Upper lobe of left lung (tissue), 6 donors: ENCODE measurements at regions not wholly inside any gene's neighbourhood (a gene's known extent, or its start where the extent isn't known, plus 50 kb on each side); places are given as distances from the start of the nearest gene placed in this dataset.

ENCODE experiments used
- ATAC-seq, 2 donors: fragments of 200-7000 bp; cut with Tn5 transposase; one replicate each; pipeline ENCODE4 v1.9.1; 2022; ENCODE audit warnings: mild to moderate bottlenecking in 2 of 2, moderate library complexity in 2 of 2; ENCODE audit not compliant: low FRiP score in 2 of 2
- DNase-seq, 2 donors: peaks; one replicate each; pipeline ENCODE4 v3.0.0-alpha.2; 2019 to 2020
- H3K27ac ChIP-seq, 4 donors: fragments of 200-600 bp; sonication (generic); one replicate each; pipeline ENCODE4 v1.5.1; 2016 to 2019
- H3K27me3 ChIP-seq, 4 donors: fragments of 200-600 bp; sonication (generic); one replicate each; pipeline ENCODE4 v1.5.1; 2017 to 2019
- H3K36me3 ChIP-seq, 4 donors: fragments of 200-600 bp; sonication (generic); one replicate each; pipeline ENCODE4 v1.5.1; 2016 to 2019
- H3K4me1 ChIP-seq, 4 donors: fragments of 200-600 bp; sonication (generic); one replicate each; pipeline ENCODE4 v1.5.1; 2018 to 2019
- H3K4me3 ChIP-seq, 4 donors: fragments of 200-600 bp; sonication (generic); one replicate each; pipeline ENCODE4 v1.5.1; 2017 to 2019; ENCODE audit warnings: mild to moderate bottlenecking in 2 of 4, moderate library complexity in 1 of 4
- H3K9me3 ChIP-seq, 4 donors: fragments of 200-600 bp; sonication (generic); one replicate each; pipeline ENCODE4 v1.5.1; 2018 to 2019
- CTCF ChIP-seq, 6 experiments: fragments of 450-650 bp in 4 of 6; fragments of 200-600 bp in 2 of 6; sonication (generic) in 2 of 6; IDR thresholded peaks; one replicate each; pipeline ENCODE4 v1.5.1; 2016 to 2019; ENCODE audit warnings: antibody characterized with exemption in 6 of 6
- EP300 ChIP-seq, 4 donors: sonication (generic); formaldehyde crosslinking; IDR thresholded peaks; one replicate each; pipeline ENCODE4 v1.5.1; 2017; ENCODE audit warnings: antibody characterized with exemption in 4 of 4, control low read depth in 2 of 4
- POLR2A ChIP-seq, 4 donors: fragments of 450-650 bp; IDR thresholded peaks; one replicate each; pipeline ENCODE4 v1.5.1; 2016 to 2017; ENCODE audit warnings: antibody characterized with exemption in 4 of 4, mild to moderate bottlenecking in 2 of 4
- POLR2AphosphoS5 ChIP-seq, 2 donors: sonication (generic); formaldehyde crosslinking; IDR thresholded peaks; one replicate each; pipeline ENCODE4 v1.5.1; 2017; ENCODE audit warnings: antibody characterized with exemption in 2 of 2
- WGBS, 2 donors: methylation state at CpG; one replicate each; pipeline ENCODE4 v1.1.5; 2017 to 2018; 5-methylcytosine and 5-hydroxymethylcytosine counted together
- donor health status: DM: no; HTN: no; CAD: no; lungs with moderate emphysema.
- donor health status: DM: no; HTN: yes; CAD: no; lungs with severe emphysema.

- WGBS, 2 donors, result 88 to 100% methylated on average over 1 of the region's 1 CpG
- Histone ChIP-seq H3K9me3 (no peaks in the 10 kb centered on the region), H3K27ac (no peak overlapping the region), H3K36me3 (no peaks in the 10 kb centered on the region), H3K27me3 (no peaks in the 10 kb centered on the region), H3K4me3 (no peak overlapping the region), H3K4me1 (no peaks in the 10 kb centered on the region)
- no peak for DNase-seq
- ATAC-seq, result no peak
- TF ChIP-seq CTCF (IDR thresholded peaks at IDR 0.05) (no peak), POLR2AphosphoS5 (IDR thresholded peaks at IDR 0.05) (no peak)
Measured at GRCh38 chr13:73779881-73780280, 354.3 kb downstream of the KLF12 start.

GRCh38 chr13:73778242-73778864 lies 355.9 kb downstream of the KLF12 start:
- DNase-seq, result peak in 1 of 2 donors; percentile 12
- no peaks in the 10 kb centered on the region for H3K9me3 ChIP-seq
- TF ChIP-seq POLR2AphosphoS5 (IDR thresholded peaks at IDR 0.05), result no peak
- TF ChIP-seq CTCF (IDR thresholded peaks at IDR 0.05), result no peak
- no peak for TF ChIP-seq EP300 (IDR thresholded peaks at IDR 0.05)
- TF ChIP-seq POLR2A (IDR thresholded peaks at IDR 0.05), result no peak
- 83 to 85% methylated on average over 17 of the region's 17 CpGs for WGBS, 2 donors
- ATAC-seq, result no peak
- H3K4me3 ChIP-seq, result no peak overlapping the region
- H3K27ac ChIP-seq, result no peak overlapping the region
- no peaks in the 10 kb centered on the region for H3K36me3 ChIP-seq
- H3K27me3 ChIP-seq, result no peaks in the 10 kb centered on the region
- H3K4me1 ChIP-seq, result no peaks in the 10 kb centered on the region

- TF ChIP-seq CTCF (IDR thresholded peaks at IDR 0.05), result no peak
- TF ChIP-seq POLR2AphosphoS5 (IDR thresholded peaks at IDR 0.05), result no peak
- no peak for TF ChIP-seq EP300 (IDR thresholded peaks at IDR 0.05)
- TF ChIP-seq POLR2A (IDR thresholded peaks at IDR 0.05), result no peak
- 93 to 94% methylated on average over 6 of the region's 6 CpGs for WGBS, 2 donors
Measured at GRCh38 chr13:73777134-73777533, 357.1 kb downstream of the KLF12 start.

GRCh38 chr13:73776151-73776785 lies 357.9 kb downstream of the KLF12 start:
- Histone ChIP-seq H3K27me3 (no peaks in the 10 kb centered on the region), H3K27ac (no peak overlapping the region), H3K4me1 (no peaks in the 10 kb centered on the region), H3K36me3 (no peaks in the 10 kb centered on the region), H3K9me3 (no peaks in the 10 kb centered on the region), H3K4me3 (no peak overlapping the region)
- DNase-seq, result no peak
- no peak for TF ChIP-seq POLR2A (IDR thresholded peaks at IDR 0.05)
- TF ChIP-seq EP300 (IDR thresholded peaks at IDR 0.05), result no peak
- no peak for TF ChIP-seq CTCF (IDR thresholded peaks at IDR 0.05)
- no peak for TF ChIP-seq POLR2AphosphoS5 (IDR thresholded peaks at IDR 0.05)
- WGBS, 2 donors, result 83 to 88% methylated on average over 3 of the region's 3 CpGs
- no peak for ATAC-seq

More at GRCh38 chr13:73777134-73777533, 357.1 kb downstream of the KLF12 start:
- no peak overlapping the region for H3K4me3 ChIP-seq
- DNase-seq, result no peak
- no peak overlapping the region for H3K27ac ChIP-seq
- no peaks in the 10 kb centered on the region for H3K36me3 ChIP-seq
- H3K27me3 ChIP-seq, result no peaks in the 10 kb centered on the region
- H3K9me3 ChIP-seq, result no peaks in the 10 kb centered on the region
- no peaks in the 10 kb centered on the region for H3K4me1 ChIP-seq
- ATAC-seq, result no peak

GRCh38 chr13:73773168-73773549 lies 361.0 kb downstream of the KLF12 start:
- ATAC-seq (peak in 1 of 2 donors; percentile 26), DNase-seq (no peak)
- no peak overlapping the region for H3K27ac ChIP-seq
- H3K4me1 ChIP-seq, result peaks cover 0 to under 1% (median 0%) of the 10 kb centered on the region in 4 donors
- no peaks in the 10 kb centered on the region for H3K27me3 ChIP-seq
- H3K4me3 ChIP-seq, result no peak overlapping the region
- no peaks in the 10 kb centered on the region for H3K9me3 ChIP-seq
- no peak for TF ChIP-seq EP300 (IDR thresholded peaks at IDR 0.05)
- TF ChIP-seq POLR2AphosphoS5 (IDR thresholded peaks at IDR 0.05), result no peak
- TF ChIP-seq CTCF (IDR thresholded peaks at IDR 0.05), result no peak
- no peaks in the 10 kb centered on the region for H3K36me3 ChIP-seq
- 77 to 82% methylated on average over 3 of the region's 3 CpGs for WGBS, 2 donors
